Lower leg skin (tissue), 3 donors: ENCODE measurements at regions not wholly inside any gene's neighbourhood (a gene's known extent, or its start where the extent isn't known, plus 50 kb on each side); places are given as distances from the start of the nearest gene placed in this dataset.

ENCODE experiments used
- CTCF ChIP-seq, 3 donors: fragments of 450-650 bp; IDR thresholded peaks; one replicate each; pipeline ENCODE4 v1.5.1; 2016; ENCODE audit warnings: antibody characterized with exemption in 3 of 3, mild to moderate bottlenecking in 3 of 3, moderate library complexity in 2 of 3
- POLR2A ChIP-seq, 2 donors: fragments of 450-650 bp; IDR thresholded peaks; one replicate each; pipeline ENCODE4 v1.6.1; 2016 to 2017; ENCODE audit warnings: antibody characterized with exemption in 2 of 2, mild to moderate bottlenecking in 1 of 2, moderate library complexity in 1 of 2

DNA sequence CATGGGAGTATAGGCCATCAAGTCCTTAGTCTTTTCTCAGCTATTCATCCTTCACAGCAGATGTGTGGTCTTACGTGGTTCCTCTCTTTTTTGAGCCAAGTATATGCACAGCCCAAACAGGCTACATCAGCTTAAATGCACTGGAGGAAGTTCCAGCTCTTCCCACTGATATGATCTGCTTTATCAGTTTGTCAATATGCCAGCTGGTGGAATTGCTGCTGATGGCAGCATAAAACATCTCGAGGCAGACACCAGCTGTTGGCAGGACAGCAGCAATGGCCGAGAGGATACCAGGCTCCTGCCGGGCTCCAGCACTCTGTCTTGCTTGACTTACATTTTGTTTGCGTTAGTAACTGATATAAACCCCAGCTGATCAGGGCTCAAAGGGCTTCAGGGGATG, 143.4 kb downstream of the TENT4A start:
- TF ChIP-seq CTCF (IDR thresholded peaks at IDR 0.05) (no peak), POLR2A (IDR thresholded peaks at IDR 0.05) (no peak)
